GM21723 (cell line): ENCODE measurements at regions not wholly inside any gene's neighbourhood (a gene's known extent, or its start where the extent isn't known, plus 50 kb on each side); places are given as distances from the start of the nearest gene placed in this dataset.
"Not testable (repeated sequence)": the region's sequence is repeated elsewhere in the genome, so short reads cannot be mapped to it uniquely, and the experiment has no call there.

Experiments
- ATAC-seq: cut with Tn5 transposase; IDR thresholded peaks from one replicate; pipeline ENCODE4 v1.9.1; 2021; ENCODE audit warnings: mild to moderate bottlenecking, moderate library complexity; ENCODE audit not compliant: unreplicated experiment

GRCh38 chr1:170448661-170449158 lies 83.3 kb upstream of the GORAB start:
- no peak for ATAC-seq

- ATAC-seq = not testable (repeated sequence)
Measured at GRCh38 chr1:170457325-170458050, 74.5 kb upstream of the GORAB start.

DNA sequence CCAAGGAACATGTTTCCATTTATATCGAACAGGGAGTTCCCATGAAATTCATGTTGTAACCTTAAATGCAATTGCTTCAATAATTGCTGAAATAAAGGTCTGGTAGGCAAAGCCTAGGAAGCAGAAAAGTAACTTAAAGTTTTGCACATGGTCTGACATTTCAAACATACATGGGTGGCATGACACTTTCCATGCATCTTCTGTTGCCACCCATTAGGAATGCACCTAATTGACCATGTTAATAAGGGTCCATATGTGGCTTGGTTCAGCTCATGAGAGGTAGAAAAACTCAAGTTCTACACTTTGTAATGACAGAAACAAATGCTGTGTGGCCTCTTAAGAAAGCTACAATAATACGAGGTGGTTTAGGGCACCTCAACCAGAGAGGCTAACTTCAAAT lies 72.0 kb upstream of the GORAB start:
- no peak for ATAC-seq

- ATAC-seq = no peak
Measured at GRCh38 chr1:170460414-170461155, 71.4 kb upstream of the GORAB start.

DNA sequence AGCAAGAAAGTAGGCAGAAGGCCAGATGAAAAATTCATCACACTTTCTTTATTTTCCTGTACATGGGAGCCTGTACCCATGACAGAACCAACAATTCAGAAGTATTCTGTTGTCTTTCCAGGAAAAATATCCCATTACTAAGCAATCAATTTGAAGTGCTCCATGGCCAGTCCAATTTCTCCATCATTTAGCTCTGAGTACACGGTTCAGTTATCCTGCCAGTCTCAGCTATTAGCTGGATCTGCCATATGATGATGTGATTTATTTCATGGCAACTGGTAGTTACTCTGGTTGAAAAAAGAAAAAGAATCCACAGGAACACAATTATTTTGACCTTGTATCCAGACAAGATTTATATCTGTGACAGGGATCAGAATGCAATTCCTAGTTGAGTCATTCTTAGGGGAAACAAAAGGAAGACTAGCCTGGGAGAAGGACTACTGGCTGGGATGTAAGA lies 70.6 kb upstream of the GORAB start:
- no peak for ATAC-seq

GRCh38 chr1:170461762-170462384 lies 70.1 kb upstream of the GORAB start:
- ATAC-seq = no peak

DNA sequence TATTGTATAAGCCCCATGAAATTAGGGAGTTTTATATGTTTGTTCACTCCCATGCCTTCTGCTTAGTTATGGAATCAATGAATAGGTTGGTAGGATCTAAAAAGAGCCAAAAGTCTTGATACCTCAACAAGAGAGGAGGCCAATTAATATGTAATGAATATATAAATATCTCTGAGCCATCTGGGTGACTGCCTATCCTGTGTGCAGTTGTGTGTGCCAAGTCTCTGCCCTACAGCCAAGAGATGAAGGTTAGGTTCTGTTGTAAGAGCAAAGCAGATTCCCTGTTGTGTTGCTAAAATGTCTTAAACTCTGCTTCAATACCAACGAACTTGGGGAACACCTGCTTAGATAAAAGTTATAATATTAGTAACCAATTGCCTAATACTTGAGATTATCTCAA lies 61.8 kb upstream of the GORAB start:
- ATAC-seq = no peak

GRCh38 chr1:170471398-170472053 lies 60.4 kb upstream of the GORAB start:
- ATAC-seq = no peak

DNA sequence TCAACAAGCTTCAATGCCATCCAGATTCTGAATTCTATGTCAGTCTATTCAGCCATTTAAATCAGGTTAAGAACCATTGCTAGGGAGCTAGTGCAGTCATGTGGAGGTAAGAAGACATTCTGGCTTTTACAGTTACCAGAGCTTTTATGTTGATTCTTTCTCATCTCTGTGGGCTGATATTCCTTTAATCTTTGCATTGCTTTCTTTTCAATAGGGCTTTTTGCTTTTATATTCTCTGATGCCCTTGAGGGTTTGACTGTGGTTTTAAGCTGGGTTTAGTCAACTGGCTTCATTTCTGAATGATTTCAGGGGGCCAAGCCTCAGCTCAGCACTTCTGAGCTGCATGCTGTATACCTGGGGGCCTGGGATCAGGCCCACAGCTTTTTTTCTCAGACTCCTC lies 51.0 kb upstream of the GORAB start:
- no peak for ATAC-seq
